HG02885 (cell line): ENCODE measurements at regions not wholly inside any gene's neighbourhood (a gene's known extent, or its start where the extent isn't known, plus 50 kb on each side); places are given as distances from the start of the nearest gene placed in this dataset.
"Not testable (repeated sequence)": the region's sequence is repeated elsewhere in the genome, so short reads cannot be mapped to it uniquely, and the experiment has no call there.

Experiments
- ATAC-seq: cut with Tn5 transposase; IDR thresholded peaks from one replicate; pipeline ENCODE4 v1.9.1; 2021; ENCODE audit warnings: mild to moderate bottlenecking; ENCODE audit not compliant: unreplicated experiment, poor library complexity

GRCh38 chr6:22113026-22113766 lies 183.6 kb downstream of the PRL start:
- no peak for ATAC-seq

DNA sequence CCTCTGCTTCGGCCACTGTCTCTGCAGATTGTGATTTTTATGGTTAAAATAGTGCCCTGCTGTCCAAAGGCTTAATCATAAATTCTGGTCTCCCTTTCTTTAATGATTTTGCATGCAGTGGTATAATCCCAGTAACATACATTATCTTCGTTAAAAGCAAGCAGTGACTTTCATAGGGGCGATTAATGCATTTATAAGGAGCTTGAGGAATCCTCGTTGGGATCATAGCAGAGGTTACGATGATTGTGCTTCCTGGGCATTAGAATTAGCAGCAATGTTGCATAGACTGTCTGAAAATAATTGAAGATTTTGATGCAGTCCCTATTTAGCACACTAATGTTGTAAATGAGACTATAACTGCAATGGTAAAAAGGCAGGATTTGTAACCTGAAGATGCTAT lies 181.3 kb downstream of the PRL start:
- no peak for ATAC-seq

- no peak for ATAC-seq
These were observed 179.2 kb downstream of the PRL start for GRCh38 chr6:22117631-22118030.

DNA sequence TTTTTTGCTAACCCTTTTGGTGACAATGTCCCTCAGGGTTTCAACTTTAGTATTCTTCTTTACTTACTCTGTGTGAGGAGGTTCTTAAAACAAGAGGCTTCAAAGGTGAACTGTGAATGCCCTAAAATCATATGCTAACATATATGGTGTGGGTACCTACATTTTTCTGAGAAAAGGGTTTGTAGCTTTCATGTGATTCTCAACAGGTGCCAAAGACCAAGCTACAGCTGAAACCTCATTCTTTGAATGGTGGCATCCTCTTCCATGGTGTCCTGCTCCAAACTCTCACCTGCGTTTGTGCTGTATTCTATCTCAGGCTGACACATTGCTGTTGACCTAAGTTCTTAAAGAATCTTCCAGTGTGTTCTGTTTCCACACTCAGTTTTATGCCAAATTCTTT lies 177.3 kb downstream of the PRL start:
- no peak for ATAC-seq

DNA sequence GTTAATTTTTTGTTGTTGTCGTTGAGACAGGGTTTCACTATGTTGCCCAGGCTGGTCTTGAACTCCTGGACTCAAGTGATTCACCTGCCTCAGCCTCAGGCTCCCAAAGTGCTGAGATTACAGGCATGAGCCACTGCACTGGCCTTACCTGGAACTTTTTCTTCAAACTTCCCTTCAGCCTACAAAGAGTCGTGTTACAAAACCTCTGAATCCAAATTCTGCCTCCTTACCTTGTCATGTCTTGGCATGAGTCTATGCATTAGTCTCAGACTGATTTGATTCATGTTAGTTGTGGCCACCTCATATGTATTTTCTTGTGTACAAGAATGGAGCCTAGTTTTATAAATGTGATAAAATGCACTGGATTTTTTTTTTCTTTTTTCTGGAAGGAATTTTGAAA lies 172.1 kb downstream of the PRL start:
- no peak for ATAC-seq

DNA sequence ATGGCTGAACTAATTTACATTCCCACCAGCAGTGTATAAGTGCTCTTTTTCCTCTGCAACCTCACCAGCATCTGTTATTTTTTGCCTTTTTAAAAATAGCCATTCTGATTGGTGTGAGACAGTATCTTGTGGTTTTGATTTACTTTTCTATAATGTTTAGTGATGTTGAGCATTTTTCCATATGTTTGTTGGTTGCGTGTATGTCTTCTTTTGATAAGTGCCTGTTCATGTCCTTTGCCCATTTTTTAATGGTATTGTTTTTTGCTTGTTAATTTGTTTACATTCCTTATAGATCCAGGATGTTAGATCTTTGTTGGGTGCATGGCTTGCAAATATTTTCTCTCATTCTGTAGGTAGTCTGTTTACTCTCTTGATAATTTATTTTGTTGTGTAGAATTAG lies 169.9 kb downstream of the PRL start:
- ATAC-seq: no peak

- no peak for ATAC-seq
These were observed 167.1 kb downstream of the PRL start for GRCh38 chr6:22129751-22130150.

DNA sequence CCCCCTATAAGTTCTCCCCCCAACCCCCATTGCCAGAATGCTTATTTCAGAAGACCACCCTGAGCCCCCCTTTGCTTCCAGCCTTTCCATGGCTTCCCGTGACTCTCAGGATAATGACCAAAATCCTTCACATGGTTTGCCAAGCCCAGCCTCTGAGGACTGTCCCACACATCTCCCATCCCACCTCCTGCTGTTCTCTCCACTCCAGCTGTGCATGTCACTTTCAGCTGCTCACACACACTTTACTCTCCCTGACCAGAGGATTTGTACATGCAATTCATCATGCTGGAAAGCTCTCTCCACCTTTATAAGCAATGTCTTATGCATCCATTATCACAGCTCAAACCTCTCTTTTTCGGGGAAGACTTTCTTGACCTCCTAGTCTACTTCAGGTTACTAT lies 164.2 kb downstream of the PRL start:
- no peak for ATAC-seq

DNA sequence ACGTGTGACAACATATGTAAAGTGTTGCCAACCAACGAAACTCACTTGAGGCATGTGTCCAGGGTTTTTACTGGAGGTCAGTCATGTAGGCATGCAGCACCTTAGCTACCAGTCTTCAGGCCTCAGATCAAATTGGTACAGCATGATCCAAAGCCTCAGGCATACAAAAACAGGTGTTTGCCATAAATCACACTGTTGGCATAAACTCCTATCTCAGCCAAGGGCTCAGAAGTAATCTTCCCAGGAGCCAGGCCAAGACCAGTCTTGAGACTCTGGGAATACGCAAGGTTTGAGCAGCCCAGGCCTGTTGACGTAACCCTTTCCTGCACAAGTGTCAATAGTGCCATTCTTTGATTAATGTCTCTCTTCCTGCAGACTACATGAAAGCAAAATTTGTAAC lies 163.5 kb downstream of the PRL start:
- ATAC-seq: no peak

- no peak for ATAC-seq
These were observed 162.5 kb downstream of the PRL start for GRCh38 chr6:22134308-22134707.

DNA sequence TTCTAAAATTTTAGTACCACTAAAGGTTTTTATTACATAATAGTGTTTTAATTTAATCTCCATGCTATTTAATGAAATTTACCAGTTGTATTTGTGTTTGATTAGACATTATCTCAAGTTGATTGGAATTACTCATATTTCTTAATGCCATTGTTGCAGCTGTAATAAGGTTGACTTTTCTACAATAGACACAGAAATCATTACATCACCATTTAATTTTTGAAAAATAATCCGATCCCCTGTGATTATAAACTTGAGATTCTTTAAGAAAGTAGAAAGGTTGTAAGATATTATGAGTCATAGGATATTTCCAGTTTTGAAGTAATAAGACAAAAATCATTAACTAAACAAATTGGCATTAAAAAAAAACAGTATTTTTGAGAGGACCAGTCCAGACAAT lies 161.4 kb downstream of the PRL start:
- ATAC-seq: no peak

- ATAC-seq: not testable (repeated sequence)
These were observed 156.1 kb downstream of the PRL start for GRCh38 chr6:22140736-22141135.

GRCh38 chr6:22141241-22141745 lies 155.5 kb downstream of the PRL start:
- ATAC-seq: no peak

DNA sequence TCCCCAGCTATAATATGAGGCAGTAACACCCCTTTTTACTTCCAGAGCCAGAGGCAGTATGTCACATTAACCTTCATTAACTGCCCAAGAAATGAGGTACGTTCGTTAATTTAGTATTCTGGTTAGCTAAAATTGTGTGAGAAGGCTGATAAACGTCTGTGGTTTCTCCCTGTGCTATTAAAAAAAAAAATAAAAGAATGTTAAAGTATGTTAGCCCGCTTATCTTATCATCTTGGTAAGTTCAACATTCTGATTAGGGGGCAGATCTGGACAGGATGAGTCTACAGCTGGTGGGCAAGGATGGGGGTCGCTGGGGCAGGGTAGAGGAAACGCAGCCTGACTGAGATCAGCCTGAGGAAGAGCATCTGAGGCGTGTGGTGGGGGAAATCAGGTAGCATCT lies 154.0 kb downstream of the PRL start:
- ATAC-seq: no peak

DNA sequence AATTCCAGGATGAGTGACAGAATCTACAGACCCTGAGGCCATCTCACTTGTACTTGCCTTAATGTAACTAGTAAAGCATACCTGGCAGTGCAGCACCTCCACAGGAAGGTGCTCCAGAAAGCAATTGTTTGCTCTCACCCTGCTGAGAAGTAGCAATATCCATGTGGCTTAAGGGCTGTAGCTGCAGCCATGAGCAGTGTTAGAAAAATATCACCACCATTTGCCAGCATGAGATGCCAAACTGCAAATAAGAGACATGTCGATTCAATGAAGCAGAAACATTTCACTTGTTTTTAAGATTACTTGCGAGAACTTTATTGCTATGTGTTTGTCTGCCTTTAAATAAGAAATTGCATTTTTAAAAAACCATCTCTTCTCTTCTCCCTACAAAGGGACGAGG lies 151.5 kb downstream of the PRL start:
- ATAC-seq: no peak

DNA sequence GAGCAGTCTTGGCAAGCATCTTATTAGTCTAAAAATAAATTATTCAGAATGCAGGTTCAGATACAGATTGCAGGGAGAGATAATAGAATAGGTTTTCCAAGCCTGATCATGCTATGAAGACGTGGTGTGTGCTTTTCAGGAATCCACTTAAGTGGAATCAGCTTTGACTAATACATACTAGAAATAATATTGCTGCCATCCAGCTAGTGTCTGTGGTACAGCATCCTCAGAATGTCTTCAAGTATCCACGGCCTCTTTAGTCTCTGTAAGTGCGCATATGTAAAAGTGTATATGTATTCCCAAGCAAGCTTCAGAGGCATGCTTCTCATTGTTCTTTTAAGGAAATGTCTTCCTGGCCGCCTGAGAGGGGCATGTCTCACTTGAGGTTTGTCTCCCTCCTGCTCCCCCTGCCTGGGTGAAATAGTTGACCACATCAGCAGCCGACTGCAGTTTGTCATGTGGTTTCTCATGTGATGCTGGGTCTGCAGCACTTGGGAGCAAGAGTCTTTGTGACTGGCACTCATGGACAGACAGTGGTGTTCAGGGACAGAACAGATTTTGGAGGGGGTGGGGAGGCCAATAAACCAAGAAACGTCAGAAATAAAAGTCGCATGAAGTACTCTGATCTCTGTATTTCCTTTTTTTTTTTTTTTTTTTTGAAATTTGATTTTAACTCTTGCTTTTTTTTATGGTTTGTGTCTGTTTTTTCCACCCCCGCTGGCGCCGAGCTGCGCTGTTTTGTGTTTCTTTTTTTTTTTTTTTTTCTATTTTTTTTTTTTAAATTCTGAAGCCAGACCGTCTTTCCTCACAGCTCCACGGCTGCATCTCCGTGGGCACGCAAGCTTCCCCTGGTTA lies 150.8 kb downstream of the PRL start:
- ATAC-seq: no peak

GRCh38 chr6:22146678-22146930 lies 150.2 kb downstream of the PRL start:
- no peak for ATAC-seq

DNA sequence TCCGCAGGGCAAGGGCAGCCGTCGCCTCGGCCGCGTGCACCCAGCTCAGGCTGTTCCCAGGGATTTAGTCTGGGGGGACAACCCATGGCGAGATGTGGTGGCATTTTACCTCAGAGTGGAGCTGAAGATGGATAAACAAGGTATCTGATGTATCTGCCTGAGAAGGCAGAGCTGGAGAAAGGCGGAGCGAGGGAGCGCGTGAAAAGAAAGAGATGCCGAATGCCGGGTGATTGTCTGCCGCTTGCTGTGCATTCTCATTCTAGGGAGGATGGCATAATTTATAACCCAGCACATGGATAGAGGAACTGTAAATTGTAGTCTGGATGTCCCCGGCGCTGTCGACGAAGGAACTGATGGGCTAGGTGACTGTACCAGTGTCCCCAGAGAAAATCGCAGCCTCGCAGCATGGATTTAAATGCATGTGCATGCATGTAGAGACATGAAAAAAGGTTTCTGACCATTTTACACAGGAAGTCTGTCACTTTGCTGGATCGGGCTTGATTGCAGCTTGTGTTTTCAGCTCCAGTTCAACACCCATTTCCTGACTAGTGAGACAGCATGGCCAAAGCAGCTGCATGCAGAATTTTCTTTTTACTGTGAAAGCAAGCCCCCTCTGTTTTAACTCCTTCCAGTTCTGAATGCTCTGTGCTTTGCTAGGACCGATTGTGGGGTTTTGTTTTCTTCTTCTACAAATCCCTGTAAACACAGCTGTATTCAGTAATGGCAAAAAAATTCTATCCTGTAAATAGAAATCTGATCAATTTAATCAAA lies 149.7 kb downstream of the PRL start:
- no peak for ATAC-seq

DNA sequence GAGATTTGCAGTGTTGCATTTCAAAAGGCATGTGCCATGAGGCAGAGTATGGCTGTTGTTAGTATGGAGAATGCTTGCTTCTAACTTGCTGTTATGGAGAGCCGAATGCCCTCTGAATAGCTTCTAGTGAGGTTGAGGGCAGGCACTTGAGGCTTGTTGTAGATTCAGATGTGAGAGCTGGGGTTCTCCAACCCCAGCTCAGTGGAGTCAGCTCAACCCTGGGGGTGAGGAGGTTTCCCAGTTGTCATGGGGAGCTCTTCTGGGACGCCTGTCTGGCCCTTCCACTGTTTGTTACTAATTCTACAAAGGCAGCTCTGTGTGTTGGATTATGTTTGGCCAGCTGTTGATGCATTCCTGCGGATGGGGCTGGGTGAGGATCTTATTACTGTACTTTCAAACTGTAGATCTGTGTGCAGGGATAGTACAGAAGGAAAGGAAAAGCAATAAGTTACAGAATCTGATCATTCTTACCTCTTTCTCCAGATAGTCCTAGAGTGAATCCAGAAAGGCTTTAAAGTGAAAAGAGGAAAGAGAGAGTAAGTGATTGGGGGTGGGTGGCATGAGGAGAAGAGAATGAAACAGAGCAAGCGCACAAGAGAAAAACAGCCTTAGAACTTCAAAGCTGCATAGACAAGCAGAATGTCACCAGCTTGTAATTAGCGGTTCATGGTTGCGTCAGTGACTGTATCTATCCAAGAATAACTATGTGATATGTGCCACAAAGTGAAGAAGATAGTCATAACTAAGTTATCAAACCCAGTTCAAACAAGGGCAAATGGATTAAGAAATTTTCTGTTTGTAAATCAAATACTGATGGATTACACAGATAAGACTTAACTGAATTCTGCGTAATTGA lies 148.7 kb downstream of the PRL start:
- ATAC-seq: no peak

- ATAC-seq: no peak
These were observed 147.7 kb downstream of the PRL start for GRCh38 chr6:22149096-22149495.
